H9 (cell line): ENCODE measurements at regions not wholly inside any gene's neighbourhood (a gene's known extent, or its start where the extent isn't known, plus 50 kb on each side); places are given as distances from the start of the nearest gene placed in this dataset.

Experiments used
- DNase-seq: peaks from one replicate; pipeline ENCODE4 v3.0.0-alpha.2; 2017
- H2AFZ ChIP-seq: one replicate; pipeline ENCODE4 v1.6.1; 2013; ENCODE audit warnings: mild to moderate bottlenecking, low read length, control low read depth, moderate library complexity
- H2AK5ac ChIP-seq: 2 replicates; pipeline ENCODE4 v1.6.1; 2013; ENCODE audit warnings: low read length, control low read depth, mixed read lengths; ENCODE audit not compliant: insufficient read length
- H2BK120ac ChIP-seq: one replicate; pipeline ENCODE4 v1.6.1; 2013; ENCODE audit warnings: low read depth, mild to moderate bottlenecking, low read length, control low read depth, inconsistent platforms; ENCODE audit not compliant: poor library complexity, severe bottlenecking
- H2BK12ac ChIP-seq: 2 replicates; pipeline ENCODE4 v1.6.1; 2013; ENCODE audit warnings: low read length, control low read depth, mixed read lengths, low read depth; ENCODE audit not compliant: insufficient read length
- H2BK15ac ChIP-seq: 2 replicates; pipeline ENCODE4 v1.6.1; 2013; ENCODE audit warnings: low read depth, low read length, control low read depth
- H2BK20ac ChIP-seq: one replicate; pipeline ENCODE4 v1.6.1; 2013; ENCODE audit warnings: low read depth, mild to moderate bottlenecking, low read length, control low read depth, inconsistent platforms; ENCODE audit not compliant: poor library complexity, severe bottlenecking
- H2BK5ac ChIP-seq: 2 replicates; pipeline ENCODE4 v1.6.1; 2013; ENCODE audit warnings: low read length, control low read depth, mixed read lengths; ENCODE audit not compliant: insufficient read length
- H3K14ac ChIP-seq: 2 replicates; pipeline ENCODE4 v1.6.1; 2013; ENCODE audit warnings: low read length, control low read depth; ENCODE audit not compliant: insufficient read depth
- H3K18ac ChIP-seq: 2 replicates; pipeline ENCODE4 v1.6.1; 2013; ENCODE audit warnings: low read depth, mild to moderate bottlenecking, mixed read lengths, low read length, control low read depth; ENCODE audit not compliant: insufficient read length
- H3K23ac ChIP-seq: 2 replicates; pipeline ENCODE4 v1.6.1; 2013; ENCODE audit warnings: low read length, control low read depth, mixed read lengths, low read depth; ENCODE audit not compliant: insufficient read length
- H3K23me2 ChIP-seq: 2 replicates; pipeline ENCODE4 v1.6.1; 2013; ENCODE audit warnings: low read depth, mild to moderate bottlenecking, mixed read lengths, low read length, control low read depth; ENCODE audit not compliant: insufficient read length, poor library complexity, severe bottlenecking
- H3K27ac ChIP-seq: 2 replicates; pipeline ENCODE4 v1.5.1; 2013; ENCODE audit warnings: low read length, control low read depth, mixed read lengths, low read depth; ENCODE audit not compliant: insufficient read length
- H3K27me3 ChIP-seq: 2 replicates; pipeline ENCODE4 v1.6.1; 2013; ENCODE audit warnings: low read length, control low read depth, inconsistent platforms; ENCODE audit not compliant: insufficient read depth
- H3K4ac ChIP-seq: 2 replicates; pipeline ENCODE4 v1.6.1; 2013; ENCODE audit warnings: low read depth, mild to moderate bottlenecking, control low read depth, inconsistent platforms, low read length, moderate library complexity
- H3K4me1 ChIP-seq: 2 replicates; pipeline ENCODE4 v1.6.1; 2013; ENCODE audit warnings: low read length, control low read depth, inconsistent platforms; ENCODE audit not compliant: insufficient read depth
- H3K4me2 ChIP-seq: 2 replicates; pipeline ENCODE4 v1.6.1; 2013; ENCODE audit warnings: low read length, control low read depth, mixed read lengths; ENCODE audit not compliant: insufficient read length, insufficient read depth
- H3K56ac ChIP-seq: 2 replicates; pipeline ENCODE4 v1.6.1; 2013; ENCODE audit warnings: low read depth, mild to moderate bottlenecking, mixed read lengths, low read length, control low read depth; ENCODE audit not compliant: insufficient read length
- H3K79me1 ChIP-seq: 2 replicates; pipeline ENCODE4 v1.6.1; 2013; ENCODE audit warnings: low read depth, mild to moderate bottlenecking, moderate library complexity, low read length, control low read depth, inconsistent platforms; ENCODE audit not compliant: insufficient read depth, poor library complexity, severe bottlenecking
- H3K79me2 ChIP-seq: 2 replicates; pipeline ENCODE4 v1.6.1; 2013; ENCODE audit warnings: low read length, control low read depth, inconsistent platforms; ENCODE audit not compliant: insufficient read depth
- H3K9ac ChIP-seq: 2 replicates; pipeline ENCODE4 v1.6.1; 2013; ENCODE audit warnings: low read length, control low read depth, mixed read lengths; ENCODE audit not compliant: insufficient read length; ENCODE audit errors: extremely low read depth
- H3K9me3 ChIP-seq: one replicate; pipeline ENCODE4 v1.6.1; 2013; ENCODE audit warnings: low read depth, low read length, inconsistent platforms; ENCODE audit not compliant: control insufficient read depth
- H3T11ph ChIP-seq: one replicate; pipeline ENCODE4 v1.6.1; 2013; ENCODE audit warnings: mild to moderate bottlenecking, low read length, control low read depth, inconsistent platforms
- H4K20me1 ChIP-seq: one replicate; pipeline ENCODE4 v1.6.1; 2013; ENCODE audit not compliant: control insufficient read depth, insufficient read length, insufficient read depth
- H4K5ac ChIP-seq: 2 replicates; pipeline ENCODE4 v1.6.1; 2013; ENCODE audit warnings: low read depth, mild to moderate bottlenecking, mixed read lengths, low read length, control low read depth; ENCODE audit not compliant: insufficient read length
- H4K8ac ChIP-seq: replicated peaks from 2 replicates; pipeline ENCODE4 v1.6.1; 2013; ENCODE audit warnings: low read length, control low read depth, mixed read lengths, low read depth; ENCODE audit not compliant: insufficient read length
- H4K91ac ChIP-seq: 2 replicates; pipeline ENCODE4 v1.6.1; 2013; ENCODE audit warnings: low read depth, mild to moderate bottlenecking, moderate library complexity, mixed read lengths, low read length, control low read depth; ENCODE audit not compliant: insufficient read length
- H3K27ac Mint-ChIP-seq, 3 experiments: 2 replicates in 2 of 3; 3 replicates in 1 of 3; pipeline ENCODE4 v1.8.0; 2020 to 2021; ENCODE audit warnings: mixed read lengths in 3 of 3, mild to moderate bottlenecking in 1 of 3, moderate library complexity in 1 of 3
- H3K27me3 Mint-ChIP-seq: 2 replicates; pipeline ENCODE4 v1.8.0; 2021; ENCODE audit warnings: low read depth, mild to moderate bottlenecking, moderate library complexity, mixed read lengths
- H3K36me3 Mint-ChIP-seq, 3 experiments: 2 replicates in 2 of 3; 3 replicates in 1 of 3; pipeline ENCODE4 v1.8.0; 2020 to 2021; ENCODE audit warnings: low read depth in 3 of 3, mixed read lengths in 3 of 3; ENCODE audit not compliant: insufficient read depth in 1 of 3
- H3K4me1 Mint-ChIP-seq, 2 experiments: 2 replicates each; pipeline ENCODE4 v1.8.0; 2020; ENCODE audit warnings: mixed read lengths in 2 of 2
- H3K4me3 Mint-ChIP-seq, 2 experiments: 2 replicates in 1 of 2; 3 replicates in 1 of 2; pipeline ENCODE4 v1.8.0; 2020 to 2021; ENCODE audit warnings: mild to moderate bottlenecking in 2 of 2, mixed read lengths in 2 of 2, moderate library complexity in 1 of 2
- H3K9me3 Mint-ChIP-seq, 2 experiments: 2 replicates in 1 of 2; 3 replicates in 1 of 2; pipeline ENCODE4 v1.8.0; 2020; ENCODE audit warnings: mild to moderate bottlenecking in 2 of 2, mixed read lengths in 2 of 2, moderate library complexity in 1 of 2
- WGBS: extraction: QIAGEN DNeasy Blood & Tissue Kit; methylation state at CpG from one replicate; pipeline ENCODE4 v1.1.7; 2013; ENCODE audit warnings: missing lambda C conversion rate, low lambda C conversion rate, mixed read lengths; ENCODE audit not compliant: insufficient read length; ENCODE audit errors: extremely low coverage; 5-methylcytosine and 5-hydroxymethylcytosine counted together
- TF ChIP-seq, protein P1 (sequence below): fragments of 200-600 bp; sonication (generic); conservative IDR thresholded peaks from 3 replicates; pipeline ENCODE4 v1.8.0; 2021; ENCODE audit warnings: antibody characterized with exemption, mild to moderate bottlenecking

DNA sequence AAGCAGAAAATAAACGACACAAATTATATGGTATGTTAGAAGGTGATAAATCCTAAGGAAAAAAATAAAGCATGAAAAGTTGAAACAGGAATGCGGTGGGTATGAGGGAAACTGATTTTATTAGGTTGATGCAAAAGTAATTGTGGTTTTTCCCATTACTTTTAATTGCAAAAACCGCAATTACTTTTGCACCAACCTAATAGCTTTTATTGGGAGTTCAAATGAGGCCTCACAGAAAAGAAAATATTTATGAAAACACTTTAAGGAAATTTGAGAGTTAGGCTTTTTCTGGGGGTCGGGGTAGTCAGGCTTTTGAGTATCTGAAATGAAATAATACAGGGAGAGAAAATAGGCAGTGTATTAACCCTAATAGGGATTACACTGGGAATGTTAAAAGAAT lies 397.0 kb upstream of the KHDRBS2 start:
- H3K36me3 Mint-ChIP-seq, result peaks cover 4 to 8% (median 7%) of the 10 kb centered on the region in 3 experiments; a peak in 6 of 7 replicates
- H3K4me3 Mint-ChIP-seq, result no peak overlapping the region
- Histone ChIP-seq H3K4me1 (no peaks in the 10 kb centered on the region), H3K23me2 (no peaks in the 10 kb centered on the region), H4K5ac (no peak overlapping the region), H2BK5ac (no peak overlapping the region), H3K14ac (no peak overlapping the region), H2AFZ (no peak overlapping the region), H3K4me2 (no peak overlapping the region), H2BK15ac (no peak overlapping the region), H3K27ac (no peak overlapping the region), H3K56ac (no peak overlapping the region), H2BK12ac (no peak overlapping the region), H3K18ac (no peak overlapping the region), H4K91ac (no peak overlapping the region), H4K20me1 (no peaks in the 10 kb centered on the region), H3K9ac (no peak overlapping the region), H2BK20ac (no peak overlapping the region), H3K79me2 (no peaks in the 10 kb centered on the region), H3K9me3 (peaks cover 14% of the 10 kb centered on the region), H3K27me3 (no peaks in the 10 kb centered on the region), H2BK120ac (no peak overlapping the region), H3K23ac (no peak overlapping the region), H2AK5ac (no peak overlapping the region), H4K8ac (no peak overlapping the region), H3K4ac (no peak overlapping the region), H3K79me1 (no peaks in the 10 kb centered on the region), H3T11ph (no peak overlapping the region)
- no peaks in the 10 kb centered on the region for H3K27me3 Mint-ChIP-seq
- H3K4me1 Mint-ChIP-seq, result no peaks in the 10 kb centered on the region
- DNase-seq, result no peak
- TF ChIP-seq, protein P1, sequence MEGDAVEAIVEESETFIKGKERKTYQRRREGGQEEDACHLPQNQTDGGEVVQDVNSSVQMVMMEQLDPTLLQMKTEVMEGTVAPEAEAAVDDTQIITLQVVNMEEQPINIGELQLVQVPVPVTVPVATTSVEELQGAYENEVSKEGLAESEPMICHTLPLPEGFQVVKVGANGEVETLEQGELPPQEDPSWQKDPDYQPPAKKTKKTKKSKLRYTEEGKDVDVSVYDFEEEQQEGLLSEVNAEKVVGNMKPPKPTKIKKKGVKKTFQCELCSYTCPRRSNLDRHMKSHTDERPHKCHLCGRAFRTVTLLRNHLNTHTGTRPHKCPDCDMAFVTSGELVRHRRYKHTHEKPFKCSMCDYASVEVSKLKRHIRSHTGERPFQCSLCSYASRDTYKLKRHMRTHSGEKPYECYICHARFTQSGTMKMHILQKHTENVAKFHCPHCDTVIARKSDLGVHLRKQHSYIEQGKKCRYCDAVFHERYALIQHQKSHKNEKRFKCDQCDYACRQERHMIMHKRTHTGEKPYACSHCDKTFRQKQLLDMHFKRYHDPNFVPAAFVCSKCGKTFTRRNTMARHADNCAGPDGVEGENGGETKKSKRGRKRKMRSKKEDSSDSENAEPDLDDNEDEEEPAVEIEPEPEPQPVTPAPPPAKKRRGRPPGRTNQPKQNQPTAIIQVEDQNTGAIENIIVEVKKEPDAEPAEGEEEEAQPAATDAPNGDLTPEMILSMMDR, result no peak
- no CpG with 5 or more reads among the region's 4 CpGs for WGBS
- no peak overlapping the region for H3K27ac Mint-ChIP-seq
- peaks cover 13 to 29% of the 10 kb centered on the region in 2 experiments; a peak in 4 of 5 replicates for H3K9me3 Mint-ChIP-seq
